Embryonic facial prominence (tissue), 1 donor: ENCODE measurements at regions not wholly inside any gene's neighbourhood (a gene's known extent, or its start where the extent isn't known, plus 50 kb on each side); places are given as distances from the start of the nearest gene placed in this dataset.
"Not testable (repeated sequence)": the region's sequence is repeated elsewhere in the genome, so short reads cannot be mapped to it uniquely, and the experiment has no call there.

Experiments
- DNase-seq: peaks from one replicate; pipeline ENCODE4 v3.0.0-alpha.2; 2016; ENCODE audit errors: extremely low spot score

DNA sequence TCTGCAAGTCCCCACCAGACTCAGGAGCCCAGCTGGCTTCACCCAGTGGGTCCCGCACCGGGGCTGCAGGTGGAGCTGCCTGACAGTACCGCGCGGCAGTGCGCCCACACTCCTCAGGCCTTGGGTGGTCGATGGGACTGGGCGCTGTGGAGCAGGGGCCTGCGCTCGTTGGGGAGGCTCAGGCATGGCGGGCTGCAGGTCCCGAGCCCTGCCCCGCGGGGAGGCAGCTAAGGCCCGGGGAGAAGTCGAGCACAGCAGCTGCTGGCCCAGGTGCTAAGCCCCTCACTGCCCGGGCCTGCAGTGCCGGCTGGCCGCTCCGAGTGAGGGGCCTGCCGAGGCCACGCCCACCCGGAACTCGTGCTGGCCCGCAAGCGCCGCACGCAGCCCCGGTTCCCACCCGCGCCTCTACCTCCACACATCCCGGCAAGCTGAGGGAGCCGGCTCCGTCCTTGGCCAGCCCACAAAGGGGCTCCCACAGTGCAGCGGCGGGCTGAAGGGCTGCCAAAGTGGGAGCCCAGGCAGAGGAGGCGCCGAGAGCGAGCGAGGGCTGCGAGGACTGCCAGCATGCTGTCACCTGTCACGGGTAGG, 2021.7 kb upstream of the LRRTM1 start:
- not testable (repeated sequence) for DNase-seq

- no peak for DNase-seq
These were observed 2015.7 kb upstream of the LRRTM1 start for GRCh38 chr2:82320296-82320695.

- no peak for DNase-seq
These were observed 2012.5 kb upstream of the LRRTM1 start for GRCh38 chr2:82317012-82317411.

DNA sequence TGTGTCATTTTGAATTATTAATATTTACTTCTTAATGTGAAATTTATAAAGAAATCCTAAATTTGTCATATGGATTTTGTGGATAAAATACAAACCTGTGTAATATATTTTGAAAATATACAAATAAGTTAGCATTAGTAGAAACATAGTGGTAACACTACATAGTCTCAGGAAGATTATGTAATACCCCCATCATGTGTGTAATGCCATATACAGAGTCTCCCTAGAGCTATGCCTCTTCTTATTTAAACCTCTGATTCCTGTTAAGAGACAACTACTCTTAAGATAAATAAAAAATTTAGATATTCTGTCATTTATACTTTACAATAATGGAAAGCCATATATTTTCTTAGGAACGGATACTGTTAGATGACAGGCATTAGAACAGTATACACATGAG, 2012.0 kb upstream of the LRRTM1 start:
- no peak for DNase-seq

- no peak for DNase-seq
These were observed 2010.4 kb upstream of the LRRTM1 start for GRCh38 chr2:82314836-82315472.

GRCh38 chr2:82307511-82307910, 2003.0 kb upstream of the LRRTM1 start:
- DNase-seq = no peak

DNA sequence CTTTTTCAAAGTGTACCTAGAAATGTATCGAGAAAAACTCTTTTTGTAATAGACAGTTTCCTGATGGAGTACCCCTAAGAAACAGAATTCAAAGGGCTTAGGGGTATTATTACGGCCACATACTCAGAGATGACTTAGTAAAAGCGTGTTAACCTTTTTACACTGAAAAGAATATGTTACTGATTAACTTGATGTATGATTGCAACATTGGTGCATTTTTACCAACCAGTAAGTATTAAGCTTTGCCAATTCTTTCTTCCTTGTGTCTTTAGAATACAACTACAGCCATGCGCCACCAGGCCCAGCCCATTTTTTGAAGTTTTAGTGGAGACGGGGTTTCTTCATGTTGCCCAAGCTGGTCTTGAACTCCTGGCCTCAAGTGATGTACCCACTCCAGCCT, 1997.0 kb upstream of the LRRTM1 start:
- no peak for DNase-seq

- DNase-seq = no peak
These were observed 1984.9 kb upstream of the LRRTM1 start for GRCh38 chr2:82289446-82289845.

- DNase-seq = no peak
These were observed 1978.5 kb upstream of the LRRTM1 start for GRCh38 chr2:82283075-82283474.

- no peak for DNase-seq
These were observed 1977.7 kb upstream of the LRRTM1 start for GRCh38 chr2:82282111-82282882.

- DNase-seq = no peak
These were observed 1974.8 kb upstream of the LRRTM1 start for GRCh38 chr2:82279367-82279766.

- no peak for DNase-seq
These were observed 1973.9 kb upstream of the LRRTM1 start for GRCh38 chr2:82278416-82278815.

- no peak for DNase-seq
These were observed 1971.0 kb upstream of the LRRTM1 start for GRCh38 chr2:82275599-82275998.

DNA sequence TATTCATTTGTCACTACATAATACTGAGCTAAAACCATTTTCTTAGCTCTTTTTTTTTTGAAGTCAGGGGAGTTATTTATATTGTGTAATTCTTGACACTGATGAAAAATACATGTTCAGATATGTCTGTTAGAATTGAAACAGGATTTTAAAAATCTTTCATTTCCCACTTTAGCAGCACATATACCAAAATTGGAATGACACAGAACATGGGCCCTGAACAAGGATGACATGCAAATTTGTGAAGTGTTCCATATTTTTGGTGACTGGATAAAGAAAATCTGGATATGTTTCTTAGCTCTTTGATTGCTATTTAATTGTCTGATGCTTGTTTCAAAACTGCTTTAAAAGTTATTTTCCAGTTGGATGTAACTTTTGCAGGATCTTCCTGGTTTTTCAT, 1963.9 kb upstream of the LRRTM1 start:
- DNase-seq = no peak

DNA sequence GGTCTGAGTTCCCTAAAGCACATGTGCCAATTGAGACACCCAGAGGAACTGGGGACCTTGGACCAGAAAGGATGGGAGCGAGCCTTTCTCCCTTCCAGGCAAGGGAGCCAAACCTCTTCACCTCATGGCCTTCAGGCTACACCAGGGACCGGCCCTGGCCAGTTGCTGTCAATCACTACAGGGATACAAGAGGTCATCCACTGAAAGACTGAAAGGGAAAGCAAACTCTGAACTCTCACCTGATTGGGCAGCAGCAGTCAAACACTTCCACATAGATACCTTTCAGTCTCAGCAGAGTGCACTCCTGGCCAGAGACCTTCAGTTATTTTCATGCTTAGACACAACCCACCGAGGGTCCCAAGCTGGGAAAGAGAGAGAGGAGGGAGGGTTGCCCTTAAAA, 1956.0 kb upstream of the LRRTM1 start:
- DNase-seq = no peak

- no peak for DNase-seq
These were observed 1955.0 kb upstream of the LRRTM1 start for GRCh38 chr2:82259551-82259950.

- DNase-seq = no peak
These were observed 1953.4 kb upstream of the LRRTM1 start for GRCh38 chr2:82257796-82258555.

- DNase-seq = no peak
These were observed 1952.6 kb upstream of the LRRTM1 start for GRCh38 chr2:82256983-82257632.

- no peak for DNase-seq
These were observed 1951.7 kb upstream of the LRRTM1 start for GRCh38 chr2:82256288-82256687.

DNA sequence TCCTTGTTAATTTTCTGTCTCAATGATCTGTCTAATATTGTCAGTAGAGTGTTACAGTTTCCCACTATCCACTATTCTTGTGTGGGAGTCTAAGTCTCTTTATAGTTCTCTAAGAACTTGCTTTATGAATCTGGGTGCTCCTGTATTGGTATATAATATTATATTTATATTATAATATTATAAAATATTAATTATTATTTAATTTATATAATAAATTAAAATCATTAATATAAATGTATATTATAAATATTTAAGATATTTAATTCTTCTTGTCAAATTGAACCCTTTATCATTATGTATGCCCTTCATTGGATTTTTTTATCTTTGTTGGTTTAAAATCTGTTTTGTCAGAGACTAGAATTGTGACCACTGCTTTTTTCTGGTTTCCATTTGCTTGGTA, 1950.2 kb upstream of the LRRTM1 start:
- DNase-seq = no peak

DNA sequence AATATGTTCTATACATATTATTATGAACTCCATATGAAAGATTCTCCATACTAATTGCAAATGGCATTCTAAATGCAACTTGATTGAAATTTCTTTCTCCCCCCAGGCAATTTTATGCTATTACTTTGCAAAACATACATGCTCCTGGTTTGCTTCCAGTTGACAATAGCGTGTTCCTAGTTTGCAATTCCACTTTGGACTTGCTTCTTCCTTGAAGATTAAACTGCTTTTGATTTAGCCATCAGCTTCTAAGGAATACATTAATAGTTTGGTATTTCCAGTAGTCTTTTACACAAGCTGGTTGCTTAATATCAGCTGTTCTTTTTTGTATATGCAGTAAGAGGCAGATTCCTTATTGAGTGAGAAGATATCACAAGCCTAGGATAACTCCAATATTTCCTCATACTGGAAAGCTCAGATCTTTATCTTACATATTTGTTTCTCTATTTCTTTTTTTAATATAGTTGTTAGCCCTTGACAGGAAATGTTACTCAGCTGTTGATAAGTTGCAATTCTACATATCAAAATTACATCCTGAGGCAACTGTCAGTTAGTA, 1941.7 kb upstream of the LRRTM1 start:
- DNase-seq = no peak

DNA sequence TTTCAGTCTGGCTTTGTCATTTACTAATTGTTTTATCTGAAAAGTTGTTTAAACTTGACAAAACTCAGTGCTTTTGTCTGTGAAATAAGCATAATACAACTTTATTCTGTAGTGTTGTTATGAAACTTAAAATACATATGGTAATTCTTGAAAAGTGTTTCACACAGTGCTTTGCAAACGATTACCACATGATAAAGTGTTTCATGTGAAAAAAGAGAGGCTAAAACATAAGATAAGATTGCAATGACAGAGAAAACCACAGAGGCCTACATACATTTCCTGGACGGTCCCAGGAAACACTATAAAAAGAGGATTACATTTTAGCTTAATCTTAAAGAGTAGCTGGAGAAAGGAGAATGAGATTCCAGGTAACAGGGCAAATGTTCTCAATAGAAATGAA, 1934.6 kb upstream of the LRRTM1 start:
- no peak for DNase-seq
